GM18505 (cell line): ENCODE measurements at regions not wholly inside any gene's neighbourhood (a gene's known extent, or its start where the extent isn't known, plus 50 kb on each side); places are given as distances from the start of the nearest gene placed in this dataset.

ENCODE experiments used
- ATAC-seq: cut with Tn5 transposase; IDR thresholded peaks from one replicate; pipeline ENCODE4 v1.9.1; 2021; ENCODE audit not compliant: unreplicated experiment
- POLR2A ChIP-seq: IDR thresholded peaks from 4 replicates; pipeline ENCODE4 v1.6.1; 2011; ENCODE audit warnings: borderline replicate concordance; ENCODE audit not compliant: insufficient read depth, insufficient read length; ENCODE audit errors: extremely low read depth

DNA sequence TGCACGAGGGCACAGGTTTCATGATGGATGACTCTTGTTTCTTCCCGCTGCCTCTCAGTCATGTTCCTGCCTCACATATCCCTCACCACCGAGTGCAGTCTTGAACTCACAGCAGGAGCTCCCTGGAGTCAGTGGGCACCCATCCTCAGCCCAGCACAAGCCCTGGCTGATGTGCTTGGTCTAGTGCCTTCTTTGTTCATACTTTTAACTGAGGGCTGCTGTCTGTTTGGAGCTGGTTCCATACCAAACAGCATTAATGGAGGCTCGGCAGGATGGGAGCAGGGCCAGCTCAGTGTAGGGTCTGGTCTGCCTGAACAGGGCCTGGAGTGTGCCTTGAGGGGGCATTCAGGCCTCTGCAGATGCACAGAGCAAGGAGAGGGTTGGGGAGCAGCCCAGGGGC, 54.5 kb upstream of the GLI2 start:
- no peak for TF ChIP-seq POLR2A
- ATAC-seq: no peak

DNA sequence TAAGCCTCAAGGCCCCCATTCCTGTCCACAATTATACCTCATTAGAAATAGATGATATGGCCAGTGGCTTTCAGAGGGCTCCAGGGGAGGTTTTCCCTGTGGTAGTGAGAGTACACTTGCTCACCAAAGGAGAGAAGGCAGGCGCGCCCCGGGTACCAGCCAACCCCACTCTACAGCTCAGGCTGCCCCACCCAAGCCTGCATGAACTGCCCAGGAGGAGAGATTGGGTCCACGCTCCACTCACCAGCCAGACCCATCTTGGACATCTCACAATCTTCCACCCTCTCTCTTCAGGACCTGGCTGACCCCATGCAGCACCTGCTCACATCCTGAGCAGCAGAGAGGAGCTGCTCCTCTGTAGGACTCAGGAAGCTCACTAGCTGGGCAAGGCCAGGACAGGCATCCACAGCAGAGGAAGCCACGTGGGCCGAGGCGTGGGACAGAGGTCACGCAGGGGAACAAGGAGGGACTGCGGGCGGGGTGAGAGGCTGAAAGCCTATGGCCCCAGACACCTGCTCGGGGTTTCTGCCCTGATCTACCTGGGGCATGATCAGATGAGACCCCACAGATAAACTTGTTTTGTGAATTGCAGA, 53.9 kb upstream of the GLI2 start:
- no peak for ATAC-seq
- TF ChIP-seq POLR2A: no peak

DNA sequence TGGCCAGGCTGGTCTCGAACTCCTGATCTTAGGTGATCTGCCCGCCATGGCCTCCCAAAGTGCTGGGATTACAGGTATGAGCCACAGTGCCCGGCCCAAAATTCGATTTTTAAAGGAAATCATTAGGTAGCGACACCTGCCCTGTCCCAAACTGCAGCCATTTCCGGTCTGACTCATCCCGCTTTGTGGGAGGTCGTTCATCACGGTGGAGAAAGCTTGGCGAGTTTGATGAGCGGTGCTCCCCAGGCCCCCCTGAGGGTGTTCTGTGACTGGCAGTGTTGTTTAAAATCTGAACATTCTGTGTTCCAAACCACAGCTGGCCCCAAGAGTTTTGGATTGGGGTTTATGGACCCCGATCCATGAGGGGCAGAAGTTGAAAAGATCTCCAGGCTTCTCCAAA, 53.0 kb upstream of the GLI2 start:
- no peak for ATAC-seq
- no peak for TF ChIP-seq POLR2A

DNA sequence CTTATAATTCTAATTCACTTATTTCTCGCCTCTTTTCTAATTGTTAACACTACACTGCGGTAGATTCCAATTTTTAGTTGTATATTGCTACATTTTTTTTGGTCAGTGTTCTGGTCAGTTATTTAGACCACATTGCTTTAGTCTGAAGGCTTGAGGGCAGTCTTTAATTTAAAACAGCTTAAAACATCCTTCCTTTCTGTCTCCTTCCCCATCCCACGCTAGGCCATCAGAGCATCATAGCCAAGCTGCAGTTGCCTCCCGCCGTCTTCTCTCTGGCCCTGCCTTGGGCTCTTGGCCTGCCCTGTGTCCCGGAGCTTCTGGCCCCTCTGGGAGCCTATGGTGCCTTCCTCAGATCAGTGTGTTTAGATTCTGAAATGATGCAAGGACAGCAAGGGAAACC, 52.6 kb upstream of the GLI2 start:
- ATAC-seq: no peak
- TF ChIP-seq POLR2A: no peak

DNA sequence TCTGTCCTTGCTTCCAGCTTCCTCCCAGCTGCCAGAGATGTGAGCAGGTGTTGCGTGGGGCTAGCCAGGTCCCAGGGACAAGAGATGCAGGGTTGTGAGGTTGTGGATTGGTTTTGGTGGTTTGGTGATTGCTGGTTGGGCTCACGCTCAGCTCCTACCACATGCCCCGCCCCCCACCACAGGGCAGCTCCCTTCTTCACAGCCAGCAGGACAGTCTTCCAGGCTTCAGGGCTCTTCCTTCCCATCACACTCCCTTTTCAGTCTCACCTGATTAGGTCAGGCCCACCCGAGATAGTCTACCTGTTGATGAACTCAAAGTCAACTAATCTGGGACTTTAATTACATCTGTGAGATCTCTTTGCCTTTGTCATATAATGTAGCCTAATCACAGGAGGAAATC, 52.0 kb upstream of the GLI2 start:
- no peak for ATAC-seq
- no peak for TF ChIP-seq POLR2A

DNA sequence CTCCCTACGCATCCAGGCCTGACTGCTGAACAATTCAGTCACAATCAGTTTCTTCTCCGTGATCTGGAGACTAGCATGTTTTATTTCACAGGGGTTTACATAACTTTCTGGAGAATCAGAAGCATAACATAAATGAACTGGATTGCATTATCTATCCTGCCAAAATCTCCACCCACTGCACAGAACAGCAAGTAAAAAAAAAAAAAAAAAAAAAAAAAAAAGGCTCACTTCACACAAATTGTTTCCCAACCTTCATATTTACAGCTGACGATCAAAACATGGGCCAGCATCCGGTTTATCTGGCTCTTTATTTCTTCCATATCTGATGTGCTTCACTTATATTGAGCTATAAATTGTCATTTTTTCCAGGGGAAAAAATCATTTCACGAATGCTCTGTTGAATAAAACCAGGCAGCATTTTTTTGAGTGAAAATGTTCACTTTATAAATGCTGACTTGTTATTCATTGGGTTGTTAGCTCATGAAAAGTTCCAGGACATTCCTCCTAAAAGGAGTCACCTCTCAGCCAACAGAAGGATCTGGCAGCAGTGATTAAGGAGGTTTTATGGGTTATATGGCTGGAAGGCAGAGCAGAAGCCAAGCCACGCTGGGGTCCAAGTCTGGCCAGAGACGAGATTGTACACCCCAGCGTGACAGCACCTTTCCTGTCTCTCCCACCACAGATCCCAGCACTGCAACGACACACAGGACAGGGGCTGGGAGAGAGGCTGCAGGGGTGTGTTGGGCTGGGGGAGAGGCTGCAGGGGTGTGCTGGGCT, 51.2 kb upstream of the GLI2 start:
- no peak for TF ChIP-seq POLR2A
- no peak for ATAC-seq

DNA sequence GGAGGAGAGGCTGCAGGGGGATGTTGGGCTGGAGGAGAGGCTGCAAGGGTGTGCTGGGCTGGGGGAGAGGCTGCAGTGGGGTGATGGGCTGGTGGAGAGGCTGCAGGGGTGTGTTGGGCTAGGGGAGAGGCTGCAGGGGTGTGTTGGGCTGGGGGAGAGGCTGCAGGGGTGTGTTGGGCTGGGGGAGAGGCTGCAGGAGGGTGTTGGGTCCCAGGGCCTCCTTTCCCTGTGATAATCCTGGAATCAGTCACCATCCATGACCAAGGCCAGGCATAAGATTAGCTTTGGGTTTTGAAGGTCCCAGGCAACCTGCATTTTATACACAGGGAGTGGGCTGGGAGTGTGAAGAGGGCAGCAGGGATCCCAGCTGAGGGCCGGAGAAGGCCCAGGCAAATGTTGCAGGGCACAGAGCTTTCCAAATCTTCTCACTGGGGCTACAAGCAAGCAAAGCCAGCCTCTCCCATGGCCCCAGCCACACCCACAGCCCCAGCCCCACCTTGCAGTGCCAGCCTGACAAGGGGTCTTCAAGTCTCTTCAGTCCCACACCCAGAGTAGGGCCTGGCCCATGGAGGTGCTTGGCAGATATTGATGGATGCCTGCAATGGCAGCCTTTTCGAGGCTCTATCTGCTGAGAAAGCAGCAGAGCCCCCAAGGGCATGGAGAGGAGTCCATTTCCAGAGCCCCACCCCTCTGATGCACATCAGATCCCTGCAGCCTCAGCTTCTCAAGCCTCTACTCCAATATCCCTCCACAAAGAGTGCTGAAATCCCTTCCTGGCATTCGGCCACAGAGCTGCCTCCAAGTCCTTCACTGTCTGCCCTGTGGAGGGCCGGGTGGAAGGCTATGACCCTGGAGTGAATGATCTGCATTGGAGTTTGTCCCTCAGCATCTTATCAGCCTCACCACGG, 50.3 kb upstream of the GLI2 start:
- no peak for TF ChIP-seq POLR2A
- ATAC-seq: no peak
